ENCODE measurements at regions not wholly inside any gene's neighbourhood (a gene's known extent, or its start where the extent isn't known, plus 50 kb on each side); places are given as distances from the start of the nearest gene placed in this dataset.

DNA sequence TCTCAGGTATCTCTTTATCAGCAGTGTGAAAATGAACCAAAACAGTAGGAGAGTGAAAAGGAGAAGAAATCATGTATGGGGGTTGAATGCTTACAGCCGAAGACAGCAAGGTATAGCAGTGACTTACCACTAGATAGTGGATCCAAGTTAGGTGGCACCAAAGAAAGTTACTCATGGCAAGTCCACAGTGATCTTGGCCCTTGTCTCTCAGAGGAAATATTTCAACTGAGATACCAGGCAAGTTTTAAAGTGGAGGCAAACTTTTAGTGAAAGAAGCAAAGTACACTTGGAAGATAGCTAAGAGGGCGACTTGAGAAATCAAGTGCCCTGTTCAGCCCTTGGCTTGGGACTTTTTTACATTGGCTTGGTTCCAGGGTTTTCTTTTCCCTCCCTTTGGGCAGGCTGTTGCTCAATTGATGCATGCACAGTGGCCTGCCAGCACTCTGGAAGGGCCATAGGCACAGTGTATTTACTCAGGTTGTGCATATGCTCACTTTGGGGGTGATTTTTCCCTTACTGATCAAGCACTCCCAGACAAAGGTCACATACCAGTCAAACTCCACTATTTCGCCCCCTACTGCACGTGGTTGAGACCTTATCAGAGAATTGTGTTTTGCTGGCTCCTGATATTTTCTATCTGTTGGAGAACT is 329.5 kb upstream of the KHDRBS2 start:
- TF ChIP-seq, protein P1, sequence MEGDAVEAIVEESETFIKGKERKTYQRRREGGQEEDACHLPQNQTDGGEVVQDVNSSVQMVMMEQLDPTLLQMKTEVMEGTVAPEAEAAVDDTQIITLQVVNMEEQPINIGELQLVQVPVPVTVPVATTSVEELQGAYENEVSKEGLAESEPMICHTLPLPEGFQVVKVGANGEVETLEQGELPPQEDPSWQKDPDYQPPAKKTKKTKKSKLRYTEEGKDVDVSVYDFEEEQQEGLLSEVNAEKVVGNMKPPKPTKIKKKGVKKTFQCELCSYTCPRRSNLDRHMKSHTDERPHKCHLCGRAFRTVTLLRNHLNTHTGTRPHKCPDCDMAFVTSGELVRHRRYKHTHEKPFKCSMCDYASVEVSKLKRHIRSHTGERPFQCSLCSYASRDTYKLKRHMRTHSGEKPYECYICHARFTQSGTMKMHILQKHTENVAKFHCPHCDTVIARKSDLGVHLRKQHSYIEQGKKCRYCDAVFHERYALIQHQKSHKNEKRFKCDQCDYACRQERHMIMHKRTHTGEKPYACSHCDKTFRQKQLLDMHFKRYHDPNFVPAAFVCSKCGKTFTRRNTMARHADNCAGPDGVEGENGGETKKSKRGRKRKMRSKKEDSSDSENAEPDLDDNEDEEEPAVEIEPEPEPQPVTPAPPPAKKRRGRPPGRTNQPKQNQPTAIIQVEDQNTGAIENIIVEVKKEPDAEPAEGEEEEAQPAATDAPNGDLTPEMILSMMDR (IDR thresholded peaks at IDR 0.05; ENCODE audit: low read length): no peak
- TF ChIP-seq EZH2 (IDR thresholded peaks at IDR 0.05; ENCODE audit: borderline replicate concordance, low read length): no peak

Data from OCI-LY1 (cell line).